ENCODE measurements at regions not wholly inside any gene's neighbourhood (a gene's known extent, or its start where the extent isn't known, plus 50 kb on each side); places are given as distances from the start of the nearest gene placed in this dataset.

DNA sequence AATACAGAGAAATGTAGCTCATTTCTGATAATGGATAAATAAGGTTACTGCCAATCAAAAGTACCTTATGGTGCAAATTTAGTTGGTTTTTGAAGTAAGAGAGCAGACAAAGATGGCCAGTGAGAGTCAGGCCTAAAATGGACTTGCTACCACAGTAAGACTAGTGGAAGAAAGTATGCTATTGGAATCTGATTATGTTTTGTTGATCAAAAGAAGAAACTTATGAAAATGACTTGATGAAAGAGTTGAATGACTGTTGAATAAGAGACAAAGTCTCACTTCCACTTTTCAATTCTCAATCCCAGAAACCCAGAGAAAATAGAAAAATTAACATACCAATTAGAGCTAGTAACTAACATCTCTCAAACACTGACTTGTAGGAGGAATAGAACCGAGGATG is 737.8 kb upstream of the INTU start:
- TF ChIP-seq, protein P1, sequence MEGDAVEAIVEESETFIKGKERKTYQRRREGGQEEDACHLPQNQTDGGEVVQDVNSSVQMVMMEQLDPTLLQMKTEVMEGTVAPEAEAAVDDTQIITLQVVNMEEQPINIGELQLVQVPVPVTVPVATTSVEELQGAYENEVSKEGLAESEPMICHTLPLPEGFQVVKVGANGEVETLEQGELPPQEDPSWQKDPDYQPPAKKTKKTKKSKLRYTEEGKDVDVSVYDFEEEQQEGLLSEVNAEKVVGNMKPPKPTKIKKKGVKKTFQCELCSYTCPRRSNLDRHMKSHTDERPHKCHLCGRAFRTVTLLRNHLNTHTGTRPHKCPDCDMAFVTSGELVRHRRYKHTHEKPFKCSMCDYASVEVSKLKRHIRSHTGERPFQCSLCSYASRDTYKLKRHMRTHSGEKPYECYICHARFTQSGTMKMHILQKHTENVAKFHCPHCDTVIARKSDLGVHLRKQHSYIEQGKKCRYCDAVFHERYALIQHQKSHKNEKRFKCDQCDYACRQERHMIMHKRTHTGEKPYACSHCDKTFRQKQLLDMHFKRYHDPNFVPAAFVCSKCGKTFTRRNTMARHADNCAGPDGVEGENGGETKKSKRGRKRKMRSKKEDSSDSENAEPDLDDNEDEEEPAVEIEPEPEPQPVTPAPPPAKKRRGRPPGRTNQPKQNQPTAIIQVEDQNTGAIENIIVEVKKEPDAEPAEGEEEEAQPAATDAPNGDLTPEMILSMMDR (IDR thresholded peaks at IDR 0.05; ENCODE audit: insufficient read depth, low read length): no peak
- no peak for TF ChIP-seq POLR2AphosphoS5 (IDR thresholded peaks at IDR 0.05; ENCODE audit: low read depth)

Data from HL-60 (cell line).